Femur (tissue), 1 donor: ENCODE measurements at regions not wholly inside any gene's neighbourhood (a gene's known extent, or its start where the extent isn't known, plus 50 kb on each side); places are given as distances from the start of the nearest gene placed in this dataset.
A peak's percentile ranks its signal among the peaks of the same experiment; 100 is the strongest.
"Not testable (repeated sequence)": the region's sequence is repeated elsewhere in the genome, so short reads cannot be mapped to it uniquely, and the experiment has no call there.

Experiments
- DNase-seq: peaks from one replicate; pipeline ENCODE4 v3.0.0-alpha.2; 2017

GRCh38 chr13:50131920-50132903, 117.0 kb downstream of the KCNRG start:
- DNase-seq = no peak

- no peak for DNase-seq
Observed at GRCh38 chr13:50132904-50133357, 117.7 kb downstream of the KCNRG start.

GRCh38 chr13:50133358-50133953, 118.2 kb downstream of the KCNRG start:
- DNase-seq = no peak

- DNase-seq = no peak
Observed at GRCh38 chr13:50136226-50136625, 121.0 kb downstream of the KCNRG start.

GRCh38 chr13:50136678-50137077, 121.4 kb downstream of the KCNRG start:
- no peak for DNase-seq

- not testable (repeated sequence) for DNase-seq
Observed at GRCh38 chr13:50139435-50139934, 124.2 kb downstream of the KCNRG start.

GRCh38 chr13:50140153-50140552, 124.9 kb downstream of the KCNRG start:
- no peak for DNase-seq

GRCh38 chr13:50140581-50141374, 125.5 kb downstream of the KCNRG start:
- DNase-seq = no peak

GRCh38 chr13:50141375-50141975, 126.2 kb downstream of the KCNRG start:
- no peak for DNase-seq

- DNase-seq = no peak
Observed at GRCh38 chr13:50144246-50145160, 129.3 kb downstream of the KCNRG start.

- no peak for DNase-seq
Observed at GRCh38 chr13:50149214-50149613, 134.0 kb downstream of the KCNRG start.

- DNase-seq = no peak
Observed at GRCh38 chr13:50149932-50150331, 134.7 kb downstream of the KCNRG start.

GRCh38 chr13:50152224-50152623, 137.0 kb downstream of the KCNRG start:
- no peak for DNase-seq

GRCh38 chr13:50152655-50153309, 137.5 kb downstream of the KCNRG start:
- DNase-seq = no peak

GRCh38 chr13:50153401-50153800, 138.2 kb downstream of the KCNRG start:
- DNase-seq = no peak

- DNase-seq = peak; percentile 57
Observed at GRCh38 chr13:50153876-50154275, 138.6 kb downstream of the KCNRG start.

GRCh38 chr13:50154697-50155096, 139.5 kb downstream of the KCNRG start:
- DNase-seq = no peak

GRCh38 chr13:50156140-50156539, 140.9 kb downstream of the KCNRG start:
- no peak for DNase-seq

GRCh38 chr13:50156561-50157127, 141.4 kb downstream of the KCNRG start:
- no peak for DNase-seq

GRCh38 chr13:50158385-50159165, 143.3 kb downstream of the KCNRG start:
- no peak for DNase-seq
